ENCODE measurements at regions not wholly inside any gene's neighbourhood (a gene's known extent, or its start where the extent isn't known, plus 50 kb on each side); places are given as distances from the start of the nearest gene placed in this dataset.

DNA sequence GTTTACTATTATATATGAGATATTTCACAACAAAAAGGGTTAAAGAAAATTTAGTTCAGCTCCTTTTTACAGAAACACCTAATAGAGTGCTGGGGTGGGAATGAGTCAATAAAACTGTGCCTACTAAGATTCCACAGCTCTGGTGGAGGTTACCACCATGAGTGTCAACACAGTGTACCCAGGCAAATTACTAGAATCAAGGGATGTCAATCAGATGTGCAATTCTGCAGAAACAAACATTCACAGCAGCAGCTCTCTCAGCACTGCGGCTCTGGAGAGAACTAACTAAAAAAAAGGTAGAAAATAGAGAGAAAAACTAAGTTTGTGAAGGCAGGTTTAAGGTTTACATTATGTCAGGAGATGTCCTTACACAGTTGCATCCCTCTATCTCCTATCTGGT, 1313.0 kb downstream of the MAT2B start:
- TF ChIP-seq EZH2 (IDR thresholded peaks at IDR 0.05) (no peak), POLR2AphosphoS5 (IDR thresholded peaks at IDR 0.05; ENCODE audit: borderline replicate concordance, low read depth, low read length) (no peak), FOXP2 (optimal IDR thresholded peaks at IDR 0.05; ENCODE audit: control extremely low read depth, extremely low read length, insufficient read depth) (no peak)
